ENCODE measurements at regions not wholly inside any gene's neighbourhood (a gene's known extent, or its start where the extent isn't known, plus 50 kb on each side); places are given as distances from the start of the nearest gene placed in this dataset.

DNA sequence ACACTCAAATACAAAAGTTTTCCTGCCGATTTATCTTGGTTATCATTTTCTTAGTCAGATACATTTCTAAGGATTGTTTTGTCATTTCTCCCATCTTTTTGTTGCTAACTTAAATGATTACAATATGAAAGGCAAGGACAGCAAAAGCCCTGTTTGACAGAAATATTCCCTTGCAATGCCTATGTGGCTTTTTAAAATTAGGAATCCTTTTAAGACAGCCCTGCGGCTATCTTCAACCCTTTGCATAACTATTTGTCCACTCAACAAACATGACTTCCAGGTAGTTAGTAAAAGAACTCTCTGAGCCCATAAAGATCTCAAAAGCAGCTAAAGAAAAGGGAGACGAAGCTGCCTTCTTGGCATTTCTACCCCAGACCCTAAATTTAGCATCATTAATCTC is 179.7 kb upstream of the CDH20 start:
- TF ChIP-seq ZFX (IDR thresholded peaks at IDR 0.05; ENCODE audit: borderline replicate concordance) = no peak
- TF ChIP-seq, protein P1, sequence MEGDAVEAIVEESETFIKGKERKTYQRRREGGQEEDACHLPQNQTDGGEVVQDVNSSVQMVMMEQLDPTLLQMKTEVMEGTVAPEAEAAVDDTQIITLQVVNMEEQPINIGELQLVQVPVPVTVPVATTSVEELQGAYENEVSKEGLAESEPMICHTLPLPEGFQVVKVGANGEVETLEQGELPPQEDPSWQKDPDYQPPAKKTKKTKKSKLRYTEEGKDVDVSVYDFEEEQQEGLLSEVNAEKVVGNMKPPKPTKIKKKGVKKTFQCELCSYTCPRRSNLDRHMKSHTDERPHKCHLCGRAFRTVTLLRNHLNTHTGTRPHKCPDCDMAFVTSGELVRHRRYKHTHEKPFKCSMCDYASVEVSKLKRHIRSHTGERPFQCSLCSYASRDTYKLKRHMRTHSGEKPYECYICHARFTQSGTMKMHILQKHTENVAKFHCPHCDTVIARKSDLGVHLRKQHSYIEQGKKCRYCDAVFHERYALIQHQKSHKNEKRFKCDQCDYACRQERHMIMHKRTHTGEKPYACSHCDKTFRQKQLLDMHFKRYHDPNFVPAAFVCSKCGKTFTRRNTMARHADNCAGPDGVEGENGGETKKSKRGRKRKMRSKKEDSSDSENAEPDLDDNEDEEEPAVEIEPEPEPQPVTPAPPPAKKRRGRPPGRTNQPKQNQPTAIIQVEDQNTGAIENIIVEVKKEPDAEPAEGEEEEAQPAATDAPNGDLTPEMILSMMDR (IDR thresholded peaks at IDR 0.05) = no peak
- H3K27ac ChIP-seq = no peak overlapping the region

DNA sequence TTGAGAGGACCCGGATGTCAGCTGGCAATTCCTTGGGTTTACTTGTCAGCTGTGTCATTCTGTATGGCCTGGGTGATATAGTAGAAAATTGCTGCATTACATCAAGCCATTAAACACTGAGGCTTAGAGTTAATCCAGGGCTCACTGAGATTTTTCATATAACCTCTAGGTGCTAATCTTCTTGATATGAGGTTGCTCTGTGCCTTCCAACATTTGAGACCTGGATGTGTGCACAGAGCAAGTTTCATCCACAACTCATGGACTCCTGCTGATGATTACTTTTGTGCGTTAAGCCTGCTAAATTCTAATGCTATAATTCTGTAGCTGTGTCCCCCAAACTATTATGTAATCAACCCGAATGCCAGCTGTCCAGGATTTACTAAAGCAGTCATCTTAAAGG is 178.4 kb upstream of the CDH20 start:
- TF ChIP-seq, protein P1 (IDR thresholded peaks at IDR 0.05) = no peak
- TF ChIP-seq ZFX (IDR thresholded peaks at IDR 0.05; ENCODE audit: borderline replicate concordance) = no peak
- no peak overlapping the region for H3K27ac ChIP-seq

DNA sequence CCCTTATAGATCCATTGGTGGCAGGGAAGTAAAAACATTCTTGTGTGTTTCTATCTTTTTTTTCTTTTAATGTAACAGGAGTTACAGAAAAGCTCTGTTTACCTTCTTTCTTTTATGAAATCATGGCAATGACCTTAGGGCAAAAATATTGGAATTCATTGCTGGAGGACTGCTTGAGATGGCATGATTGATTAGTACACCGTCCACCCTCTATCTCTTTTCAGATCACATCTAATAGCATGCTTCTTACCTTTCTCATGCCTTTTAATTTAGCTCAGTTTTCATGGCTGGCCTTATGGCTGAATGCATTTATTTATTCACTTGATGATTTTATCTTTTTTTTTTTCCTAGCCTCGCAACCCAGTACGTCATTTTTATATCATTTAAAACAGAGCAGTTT is 177.6 kb upstream of the CDH20 start:
- H3K27ac ChIP-seq = no peak overlapping the region
- TF ChIP-seq ZFX (IDR thresholded peaks at IDR 0.05; ENCODE audit: borderline replicate concordance) = no peak
- TF ChIP-seq, protein P1 (IDR thresholded peaks at IDR 0.05) = no peak

DNA sequence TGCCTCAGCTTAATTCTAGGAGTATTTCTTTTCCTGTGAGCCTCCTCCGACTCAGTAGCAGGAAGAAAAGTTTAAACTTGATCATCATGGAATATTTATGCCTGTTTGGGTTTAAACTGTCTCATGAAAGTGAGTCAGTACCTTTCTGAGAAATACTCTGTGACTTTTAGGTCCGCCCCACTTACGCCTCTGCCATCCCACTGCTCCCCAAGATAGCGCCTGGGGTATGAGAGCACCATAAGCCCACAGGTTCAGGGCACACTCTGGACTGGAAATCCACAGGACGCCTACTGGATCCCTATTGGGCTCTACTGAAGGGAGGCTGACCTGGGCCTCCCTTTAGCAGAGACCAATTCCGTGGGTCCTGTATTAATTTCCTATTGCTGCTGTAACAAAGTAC is 175.8 kb upstream of the CDH20 start:
- H3K27ac ChIP-seq = no peak overlapping the region
- no peak for TF ChIP-seq ZFX (IDR thresholded peaks at IDR 0.05; ENCODE audit: borderline replicate concordance)
- TF ChIP-seq, protein P1 (IDR thresholded peaks at IDR 0.05) = no peak

DNA sequence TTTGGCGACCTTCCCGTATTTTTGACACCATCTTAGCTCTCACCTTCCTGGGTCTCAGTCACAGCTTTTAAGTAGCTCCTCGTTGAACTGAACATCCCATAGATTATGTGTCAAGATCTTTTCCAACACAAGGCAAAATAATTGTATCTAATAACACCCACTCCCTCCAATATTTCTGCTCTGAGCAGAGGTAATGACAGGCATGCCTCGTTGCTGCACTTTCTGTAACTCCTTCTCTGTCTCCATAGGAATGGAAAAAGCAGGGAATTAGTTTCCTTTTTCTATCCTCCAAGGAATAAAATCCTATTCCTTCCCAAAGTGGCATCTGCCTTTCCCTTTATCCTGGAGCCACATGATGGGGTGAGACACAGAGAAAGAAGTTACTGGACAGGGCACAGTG is 174.0 kb upstream of the CDH20 start:
- no peak overlapping the region for H3K27ac ChIP-seq
- no peak for TF ChIP-seq ZFX (IDR thresholded peaks at IDR 0.05; ENCODE audit: borderline replicate concordance)
- TF ChIP-seq, protein P1 (IDR thresholded peaks at IDR 0.05) = no peak

DNA sequence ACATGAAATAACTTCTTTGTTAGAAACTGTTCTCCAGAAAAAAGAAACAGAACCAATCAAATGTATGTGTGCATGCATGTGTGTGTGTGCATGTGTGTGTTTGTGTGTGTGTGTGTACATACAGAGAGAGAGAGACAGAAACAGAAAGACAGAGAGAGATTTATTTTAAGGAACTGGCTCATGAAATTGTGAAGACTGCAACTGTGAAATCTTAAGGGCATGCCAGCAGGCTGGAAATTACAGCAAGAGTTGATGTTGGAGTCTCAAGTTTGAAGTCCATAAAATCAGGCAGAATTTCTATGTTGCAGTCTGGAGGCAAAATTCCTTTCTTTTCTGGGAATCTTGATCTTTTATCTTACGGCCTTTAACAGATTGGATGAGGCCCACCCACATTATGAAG is 168.9 kb upstream of the CDH20 start:
- TF ChIP-seq, protein P1 (IDR thresholded peaks at IDR 0.05) = no peak
- no peak for TF ChIP-seq ZFX (IDR thresholded peaks at IDR 0.05; ENCODE audit: borderline replicate concordance)
- H3K27ac ChIP-seq = no peak overlapping the region

DNA sequence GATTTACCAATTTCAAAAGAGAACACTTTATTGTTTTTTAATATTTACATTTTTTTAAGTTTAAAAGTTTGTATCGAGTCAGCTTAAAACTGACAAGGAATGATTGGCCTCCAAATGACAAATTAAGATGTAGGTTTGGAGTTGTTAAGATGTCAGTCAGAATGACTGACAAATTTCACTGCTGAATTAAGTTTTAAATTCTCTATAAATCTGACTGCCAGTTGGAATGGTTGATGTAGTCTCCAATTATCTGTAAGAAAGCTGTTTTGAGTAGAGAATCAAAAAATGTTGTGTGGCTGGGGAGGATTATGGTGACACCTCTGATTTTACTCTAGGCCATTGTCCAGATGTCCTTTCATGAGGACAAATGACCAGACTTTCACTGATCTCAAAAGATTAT is 165.3 kb upstream of the CDH20 start:
- TF ChIP-seq, protein P1 (IDR thresholded peaks at IDR 0.05) = no peak
- TF ChIP-seq ZFX (IDR thresholded peaks at IDR 0.05; ENCODE audit: borderline replicate concordance) = no peak
- no peak overlapping the region for H3K27ac ChIP-seq
